Skeletal muscle tissue (tissue), 3 donors: ENCODE measurements at regions not wholly inside any gene's neighbourhood (a gene's known extent, or its start where the extent isn't known, plus 50 kb on each side); places are given as distances from the start of the nearest gene placed in this dataset.
"Not testable (repeated sequence)": the region's sequence is repeated elsewhere in the genome, so short reads cannot be mapped to it uniquely, and the experiment has no call there.

ENCODE experiments used
- H3K27ac ChIP-seq: one replicate; pipeline ENCODE4 v1.7.0; 2013; ENCODE audit warnings: mild to moderate bottlenecking, low read depth, low read length, inconsistent platforms
- H3K27me3 ChIP-seq, 3 donors: one replicate each; pipeline ENCODE4 v1.7.0; 2013; ENCODE audit warnings: low read length in 3 of 3; ENCODE audit not compliant: control insufficient read depth in 3 of 3, insufficient read depth in 3 of 3
- H3K36me3 ChIP-seq, 3 donors: one replicate each; pipeline ENCODE4 v1.7.0; 2013; ENCODE audit warnings: low read length in 3 of 3; ENCODE audit not compliant: control insufficient read depth in 3 of 3, insufficient read depth in 3 of 3
- H3K4me1 ChIP-seq, 3 donors: one replicate each; pipeline ENCODE4 v1.7.0; 2013; ENCODE audit warnings: low read length in 3 of 3, mild to moderate bottlenecking in 3 of 3; ENCODE audit not compliant: control insufficient read depth in 3 of 3, insufficient read depth in 3 of 3
- H3K4me3 ChIP-seq, 3 donors: one replicate each; pipeline ENCODE4 v1.7.0; 2013; ENCODE audit warnings: low read length in 3 of 3
- H3K9ac ChIP-seq, 3 donors: one replicate each; pipeline ENCODE4 v1.7.0; 2013; ENCODE audit warnings: low read length in 3 of 3, mild to moderate bottlenecking in 3 of 3, moderate library complexity in 2 of 3, low read depth in 1 of 3
- H3K9me3 ChIP-seq, 3 donors: one replicate each; pipeline ENCODE4 v1.7.0; 2013; ENCODE audit warnings: low read length in 3 of 3; ENCODE audit not compliant: control insufficient read depth in 3 of 3
- donor health status: Osteomylitis.

GRCh38 chr14:106625186-106625585 lies 1098.8 kb downstream of the TMEM121 start:
- no peak overlapping the region for H3K27ac ChIP-seq
- no peak overlapping the region for H3K4me3 ChIP-seq
- no peaks in the 10 kb centered on the region for H3K36me3 ChIP-seq
- H3K9ac ChIP-seq: no peak overlapping the region
- no peaks in the 10 kb centered on the region for H3K4me1 ChIP-seq
- no peaks in the 10 kb centered on the region for H3K9me3 ChIP-seq
- H3K27me3 ChIP-seq: no peaks in the 10 kb centered on the region

- H3K4me1 ChIP-seq: not testable (repeated sequence)
Observed at GRCh38 chr14:106626469-106626868, 1100.1 kb downstream of the TMEM121 start.

GRCh38 chr14:106626942-106627588 lies 1100.7 kb downstream of the TMEM121 start:
- H3K36me3 ChIP-seq, H3K4me3 ChIP-seq: not testable (repeated sequence)

More at GRCh38 chr14:106626469-106626868, 1100.1 kb downstream of the TMEM121 start:
- H3K27ac ChIP-seq, H3K36me3 ChIP-seq, H3K9ac ChIP-seq, H3K27me3 ChIP-seq, H3K4me3 ChIP-seq, H3K9me3 ChIP-seq: not testable (repeated sequence)

GRCh38 chr14:106631879-106632278 lies 1105.5 kb downstream of the TMEM121 start:
- Histone ChIP-seq H3K4me3 (no peak overlapping the region), H3K9ac (no peak overlapping the region), H3K4me1 (no peaks in the 10 kb centered on the region), H3K36me3 (no peaks in the 10 kb centered on the region), H3K9me3 (no peaks in the 10 kb centered on the region), H3K27ac (no peak overlapping the region), H3K27me3 (peaks cover 0 to 4% (median 2%) of the 10 kb centered on the region in 3 donors)

More at GRCh38 chr14:106626942-106627588, 1100.7 kb downstream of the TMEM121 start:
- H3K4me1 ChIP-seq, H3K9ac ChIP-seq, H3K27me3 ChIP-seq, H3K27ac ChIP-seq, H3K9me3 ChIP-seq: not testable (repeated sequence)

- H3K9me3 ChIP-seq: no peaks in the 10 kb centered on the region
- H3K27ac ChIP-seq: no peak overlapping the region
- H3K4me1 ChIP-seq: no peaks in the 10 kb centered on the region
- no peak overlapping the region for H3K9ac ChIP-seq
- peaks cover 0 to 4% (median 2%) of the 10 kb centered on the region in 3 donors for H3K27me3 ChIP-seq
- no peaks in the 10 kb centered on the region for H3K36me3 ChIP-seq
- no peak overlapping the region for H3K4me3 ChIP-seq
Observed at GRCh38 chr14:106633721-106634120, 1107.3 kb downstream of the TMEM121 start.

- H3K27ac ChIP-seq: no peak overlapping the region
- H3K4me1 ChIP-seq: no peaks in the 10 kb centered on the region
- no peak overlapping the region for H3K9ac ChIP-seq
Observed at GRCh38 chr14:106635569-106635968, 1109.2 kb downstream of the TMEM121 start.

GRCh38 chr14:106638786-106639452 lies 1112.5 kb downstream of the TMEM121 start:
- H3K27me3 ChIP-seq, H3K4me1 ChIP-seq, H3K9ac ChIP-seq, H3K9me3 ChIP-seq, H3K4me3 ChIP-seq, H3K36me3 ChIP-seq, H3K27ac ChIP-seq: not testable (repeated sequence)

More at GRCh38 chr14:106635569-106635968, 1109.2 kb downstream of the TMEM121 start:
- Histone ChIP-seq H3K9me3 (no peaks in the 10 kb centered on the region), H3K27me3 (peaks cover 0 to 4% (median 2%) of the 10 kb centered on the region in 3 donors), H3K4me3 (no peak overlapping the region), H3K36me3 (no peaks in the 10 kb centered on the region)

- no peaks in the 10 kb centered on the region for H3K4me1 ChIP-seq
- no peaks in the 10 kb centered on the region for H3K9me3 ChIP-seq
- H3K27ac ChIP-seq: no peak overlapping the region
- H3K4me3 ChIP-seq: no peak overlapping the region
- no peaks in the 10 kb centered on the region for H3K36me3 ChIP-seq
- H3K27me3 ChIP-seq: no peaks in the 10 kb centered on the region
- H3K9ac ChIP-seq: no peak overlapping the region
Observed at GRCh38 chr14:106642090-106642489, 1115.7 kb downstream of the TMEM121 start.

GRCh38 chr14:106642971-106643370 lies 1116.6 kb downstream of the TMEM121 start:
- H3K4me3 ChIP-seq, H3K27me3 ChIP-seq, H3K36me3 ChIP-seq, H3K4me1 ChIP-seq, H3K27ac ChIP-seq, H3K9ac ChIP-seq, H3K9me3 ChIP-seq: not testable (repeated sequence)

GRCh38 chr14:106648874-106649273 lies 1122.5 kb downstream of the TMEM121 start:
- H3K4me3 ChIP-seq, H3K9me3 ChIP-seq, H3K27me3 ChIP-seq, H3K4me1 ChIP-seq, H3K27ac ChIP-seq, H3K9ac ChIP-seq, H3K36me3 ChIP-seq: not testable (repeated sequence)
